H1 (cell line): ENCODE measurements at regions not wholly inside any gene's neighbourhood (a gene's known extent, or its start where the extent isn't known, plus 50 kb on each side); places are given as distances from the start of the nearest gene placed in this dataset.

Experiments used
- CTCF ChIA-PET: fragments of 300-600 bp; sonication (Branson Sonifier 250); formaldehyde crosslinking; loops from one replicate; lab custom pipeline; 2021; ENCODE audit not compliant: partially characterized antibody; lab: Charles Lee
- POLR2A ChIA-PET: fragments of 300-600 bp; sonication (Branson Sonifier 250); formaldehyde crosslinking; loops from one replicate; lab custom pipeline; 2021; ENCODE audit warnings: inconsistent platforms; ENCODE audit not compliant: partially characterized antibody; lab: Charles Lee
- DNase-seq, 2 experiments: peaks; one replicate each; pipeline versions ENCODE4 v3.0.0 to v3.0.0-alpha.2; 2010 to 2022; ENCODE audit warnings: low spot score in 2 of 2, low read depth in 1 of 2, mixed read lengths in 1 of 2
- FAIRE-seq: peaks from 2 replicates; lab custom pipeline; 2011; peaks lifted over from hg19 to GRCh38; lab: Jason Lieb, UNC
- H2AFZ ChIP-seq: 2 replicates; pipeline ENCODE4 v1.8.1; 2012; ENCODE audit warnings: low read length, inconsistent platforms
- H2AK5ac ChIP-seq: 2 replicates; pipeline ENCODE4 v1.6.1; 2013; ENCODE audit warnings: low read depth, low read length
- H2BK120ac ChIP-seq: replicated peaks from 2 replicates; pipeline ENCODE3; 2013; ENCODE audit warnings: low read depth, low read length, inconsistent platforms
- H2BK12ac ChIP-seq: 2 replicates; pipeline ENCODE4 v1.6.1; 2013; ENCODE audit warnings: low read depth, low read length
- H2BK15ac ChIP-seq: 2 replicates; pipeline ENCODE4 v1.6.1; 2013; ENCODE audit warnings: low read length
- H2BK20ac ChIP-seq: 2 replicates; pipeline ENCODE4 v1.6.1; 2013; ENCODE audit warnings: low read length
- H2BK5ac ChIP-seq: 2 replicates; pipeline ENCODE4 v1.6.1; 2013; ENCODE audit warnings: low read depth, low read length
- H3K14ac ChIP-seq: 2 replicates; pipeline ENCODE4 v1.6.1; 2013; ENCODE audit warnings: inconsistent platforms; ENCODE audit not compliant: insufficient read length
- H3K18ac ChIP-seq: 2 replicates; pipeline ENCODE4 v1.6.1; 2013; ENCODE audit warnings: low read length; ENCODE audit errors: extremely low read depth
- H3K23ac ChIP-seq: 2 replicates; pipeline ENCODE4 v1.6.1; 2013; ENCODE audit warnings: inconsistent platforms; ENCODE audit not compliant: insufficient read length
- H3K23me2 ChIP-seq: 2 replicates; pipeline ENCODE4 v1.6.1; 2013; ENCODE audit warnings: low read depth, low read length
- H3K27ac ChIP-seq: 2 replicates; pipeline ENCODE4 v1.6.1; 2011; ENCODE audit warnings: low read depth, low read length, inconsistent platforms
- H3K27me3 ChIP-seq, 4 experiments: replicated peaks in 1 of 4; 1 replicate in 1 of 4; 2 replicates in 3 of 4; pipeline versions ENCODE4 v1.6.1 to v1.8.1; 2011 to 2013; ENCODE audit warnings: low read length in 3 of 4, mild to moderate bottlenecking in 3 of 4, inconsistent platforms in 2 of 4, mixed read lengths in 2 of 4, moderate library complexity in 1 of 4; ENCODE audit not compliant: control insufficient read depth in 3 of 4, insufficient read depth in 3 of 4; ENCODE audit errors: extremely low read depth in 1 of 4
- H3K36me3 ChIP-seq, 4 experiments: 2 replicates each; pipeline versions ENCODE4 v1.6.1 to v1.8.1; 2011 to 2013; ENCODE audit warnings: mild to moderate bottlenecking in 4 of 4, low read length in 3 of 4, moderate library complexity in 2 of 4, control low read depth in 1 of 4, inconsistent platforms in 1 of 4; ENCODE audit not compliant: insufficient read depth in 4 of 4, control insufficient read depth in 2 of 4
- H3K4ac ChIP-seq: replicated peaks from 2 replicates; pipeline ENCODE3; 2013; ENCODE audit warnings: low read length, low read depth, mixed read lengths, inconsistent platforms; ENCODE audit not compliant: insufficient read length
- H3K4me1 ChIP-seq, 4 experiments: replicated peaks in 1 of 4; 1 replicate in 1 of 4; 2 replicates in 3 of 4; pipeline versions ENCODE4 v1.6.1 to v1.8.1; 2011 to 2013; ENCODE audit warnings: low read length in 3 of 4, inconsistent platforms in 2 of 4, mixed read lengths in 1 of 4; ENCODE audit not compliant: insufficient read depth in 4 of 4, control insufficient read depth in 3 of 4
- H3K4me2 ChIP-seq, 2 experiments: 2 replicates each; pipeline versions ENCODE4 v1.6.1 to v1.8.1; 2011 to 2013; ENCODE audit warnings: low read depth in 2 of 2, low read length in 2 of 2, control low read depth in 1 of 2, inconsistent platforms in 1 of 2, mild to moderate bottlenecking in 1 of 2; ENCODE audit not compliant: insufficient read depth in 1 of 2
- H3K4me3 ChIP-seq, 4 experiments: fragments of 200-600, 300-600 bp in 1 of 4; sonication (generic), shearing (Covaris generic), sonication (Bioruptor Twin) in 1 of 4; 2 replicates each; pipeline versions ENCODE4 v1.5.1 to v1.8.1; 2011 to 2016; ENCODE audit warnings: low read length in 4 of 4, low read depth in 3 of 4, control low read depth in 2 of 4, inconsistent platforms in 2 of 4, mild to moderate bottlenecking in 2 of 4, mixed read lengths in 1 of 4, moderate library complexity in 1 of 4; ENCODE audit not compliant: insufficient read depth in 2 of 4; ENCODE audit errors: extremely low read depth in 1 of 4
- H3K56ac ChIP-seq: replicated peaks from 2 replicates; pipeline ENCODE3; 2013; ENCODE audit warnings: low read depth, mild to moderate bottlenecking, mixed read lengths, low read length, inconsistent platforms; ENCODE audit not compliant: insufficient read length
- H3K79me1 ChIP-seq: 2 replicates; pipeline ENCODE4 v1.6.1; 2013; ENCODE audit warnings: low read depth, low read length, control low read depth
- H3K79me2 ChIP-seq, 2 experiments: 2 replicates each; pipeline versions ENCODE4 v1.6.1 to v1.8.1; 2012 to 2013; ENCODE audit warnings: low read length in 2 of 2, mild to moderate bottlenecking in 2 of 2, inconsistent platforms in 1 of 2; ENCODE audit not compliant: insufficient read depth in 2 of 2, control insufficient read depth in 1 of 2
- H3K9ac ChIP-seq, 4 experiments: replicated peaks in 1 of 4; 1 replicate in 1 of 4; 2 replicates in 3 of 4; pipeline versions ENCODE4 v1.6.1 to v1.8.1; 2011 to 2013; ENCODE audit warnings: low read depth in 3 of 4, low read length in 3 of 4, control low read depth in 2 of 4, mild to moderate bottlenecking in 2 of 4, moderate library complexity in 2 of 4, inconsistent platforms in 1 of 4; ENCODE audit errors: extremely low read depth in 1 of 4
- H3K9me3 ChIP-seq, 2 experiments: 2 replicates each; pipeline versions ENCODE4 v1.6.1 to v1.8.1; 2012 to 2013; ENCODE audit warnings: mild to moderate bottlenecking in 2 of 2, moderate library complexity in 2 of 2, control low read depth in 1 of 2, inconsistent platforms in 1 of 2, low read depth in 1 of 2, low read length in 1 of 2, mixed read lengths in 1 of 2; ENCODE audit not compliant: insufficient read depth in 2 of 2
- H4K20me1 ChIP-seq, 2 experiments: replicated peaks in 1 of 2; 2 replicates each; pipeline versions ENCODE3 to v1.8.1; 2011 to 2013; ENCODE audit warnings: inconsistent platforms in 2 of 2, low read length in 2 of 2, mild to moderate bottlenecking in 1 of 2; ENCODE audit not compliant: insufficient read depth in 2 of 2, control insufficient read depth in 1 of 2
- H4K5ac ChIP-seq: 2 replicates; pipeline ENCODE4 v1.6.1; 2013; ENCODE audit warnings: low read length, low read depth, mixed read lengths, inconsistent platforms; ENCODE audit not compliant: insufficient read length
- H4K8ac ChIP-seq: 2 replicates; pipeline ENCODE4 v1.8.0; 2013; ENCODE audit warnings: mild to moderate bottlenecking, moderate library complexity, low read length, inconsistent platforms; ENCODE audit not compliant: insufficient read depth; ENCODE audit errors: extremely low read depth
- H4K91ac ChIP-seq: replicated peaks from 2 replicates; pipeline ENCODE3; 2013; ENCODE audit warnings: low read length, mixed read lengths, inconsistent platforms; ENCODE audit not compliant: insufficient read length
- BACH1 ChIP-seq: IDR thresholded peaks from 2 replicates; pipeline ENCODE4 v1.6.1; 2012; ENCODE audit warnings: low read length, improper control_type of control experiment
- CREB1 ChIP-seq: IDR thresholded peaks from 2 replicates; pipeline ENCODE4 v1.6.1; 2012; ENCODE audit warnings: inconsistent platforms
- WGBS, 2 experiments: shearing (Covaris generic) in 1 of 2; methylation state at CpG; one replicate each; pipeline versions ENCODE4 v1.1.6 to v1.1.7; 2013 to 2015; ENCODE audit warnings: low lambda C conversion rate in 2 of 2, mixed read lengths in 2 of 2, inconsistent platforms in 1 of 2, low coverage in 1 of 2, missing lambda C conversion rate in 1 of 2; ENCODE audit not compliant: insufficient replicate concordance in 2 of 2, insufficient coverage in 1 of 2, insufficient read length in 1 of 2; ENCODE audit errors: extremely low coverage in 1 of 2, missing lambda C conversion rate in 1 of 2; 5-methylcytosine and 5-hydroxymethylcytosine counted together

DNA sequence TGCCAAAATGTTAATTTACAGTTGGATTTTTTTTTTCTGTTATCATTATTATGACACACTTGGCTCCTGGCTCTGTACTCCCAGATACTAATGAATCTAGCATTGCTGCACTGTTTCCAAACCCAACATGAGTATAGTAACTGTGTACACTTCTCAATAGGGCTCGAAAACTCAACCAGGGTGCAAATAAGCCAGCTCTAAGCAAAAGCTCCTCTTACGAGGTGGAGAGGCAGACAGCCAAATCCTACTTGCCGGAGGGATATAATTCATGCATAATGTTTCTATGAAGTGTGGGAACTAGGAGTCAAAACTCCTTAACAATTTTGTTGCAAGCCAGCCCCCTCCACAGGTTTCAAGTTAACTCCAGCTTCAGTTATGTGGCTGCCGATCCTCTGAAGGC is 510.4 kb upstream of the ZP4 start:
- H4K91ac ChIP-seq: no peak overlapping the region
- no peak overlapping the region for H2BK20ac ChIP-seq
- H3K27me3 ChIP-seq: no peaks in the 10 kb centered on the region
- H3K9me3 ChIP-seq: no peaks in the 10 kb centered on the region
- 93% methylated on average over 4 of the region's 4 CpGs; no CpG with 5 or more reads in 1 of the 2 experiments for WGBS, 2 experiments
- no peak overlapping the region for H4K5ac ChIP-seq
- H3K36me3 ChIP-seq: no peaks in the 10 kb centered on the region
- H2BK5ac ChIP-seq: no peak overlapping the region
- no peaks in the 10 kb centered on the region for H4K20me1 ChIP-seq
- no peak overlapping the region for H3K4me3 ChIP-seq
- no peak overlapping the region for H3K56ac ChIP-seq
- no peak overlapping the region for H3K4me2 ChIP-seq
- no peak overlapping the region for H2AFZ ChIP-seq
- no peak overlapping the region for H4K8ac ChIP-seq
- H3K18ac ChIP-seq: no peak overlapping the region
- DNase-seq (no peak), FAIRE-seq (no peak)
- H2BK15ac ChIP-seq: no peak overlapping the region
- no peaks in the 10 kb centered on the region for H3K4me1 ChIP-seq
- H3K27ac ChIP-seq: no peak overlapping the region
- H3K14ac ChIP-seq: no peak overlapping the region
- no peak overlapping the region for H3K9ac ChIP-seq
- no peaks in the 10 kb centered on the region for H3K79me2 ChIP-seq
- H3K4ac ChIP-seq: no peak overlapping the region
- H3K23ac ChIP-seq: no peak overlapping the region
- no peak overlapping the region for H2BK12ac ChIP-seq
- no peak overlapping the region for H2AK5ac ChIP-seq
- no peaks in the 10 kb centered on the region for H3K23me2 ChIP-seq
- ChIA-PET CTCF (interaction anchor here (1.2 to 2.6 kb wide), 5 partner anchors 9 to 151 kb away, joined by 3 to 11 read pairs (median 6); no protein-coding TSS in a partner anchor), POLR2A (no interaction called here)
- no peaks in the 10 kb centered on the region for H3K79me1 ChIP-seq
- no peak overlapping the region for H2BK120ac ChIP-seq
- no peak for TF ChIP-seq BACH1
- TF ChIP-seq CREB1: no peak
